H9 (cell line): ENCODE measurements at regions not wholly inside any gene's neighbourhood (a gene's known extent, or its start where the extent isn't known, plus 50 kb on each side); places are given as distances from the start of the nearest gene placed in this dataset.
A peak's percentile ranks its signal among the peaks of the same experiment; 100 is the strongest.

Source experiments
- DNase-seq: peaks from one replicate; pipeline ENCODE4 v3.0.0-alpha.2; 2017
- H2AFZ ChIP-seq: one replicate; pipeline ENCODE4 v1.6.1; 2013; ENCODE audit warnings: mild to moderate bottlenecking, low read length, control low read depth, moderate library complexity
- H2AK5ac ChIP-seq: 2 replicates; pipeline ENCODE4 v1.6.1; 2013; ENCODE audit warnings: low read length, control low read depth, mixed read lengths; ENCODE audit not compliant: insufficient read length
- H2BK120ac ChIP-seq: one replicate; pipeline ENCODE4 v1.6.1; 2013; ENCODE audit warnings: low read depth, mild to moderate bottlenecking, low read length, control low read depth, inconsistent platforms; ENCODE audit not compliant: poor library complexity, severe bottlenecking
- H2BK12ac ChIP-seq: 2 replicates; pipeline ENCODE4 v1.6.1; 2013; ENCODE audit warnings: low read length, control low read depth, mixed read lengths, low read depth; ENCODE audit not compliant: insufficient read length
- H2BK15ac ChIP-seq: 2 replicates; pipeline ENCODE4 v1.6.1; 2013; ENCODE audit warnings: low read depth, low read length, control low read depth
- H2BK20ac ChIP-seq: one replicate; pipeline ENCODE4 v1.6.1; 2013; ENCODE audit warnings: low read depth, mild to moderate bottlenecking, low read length, control low read depth, inconsistent platforms; ENCODE audit not compliant: poor library complexity, severe bottlenecking
- H2BK5ac ChIP-seq: 2 replicates; pipeline ENCODE4 v1.6.1; 2013; ENCODE audit warnings: low read length, control low read depth, mixed read lengths; ENCODE audit not compliant: insufficient read length
- H3K14ac ChIP-seq: 2 replicates; pipeline ENCODE4 v1.6.1; 2013; ENCODE audit warnings: low read length, control low read depth; ENCODE audit not compliant: insufficient read depth
- H3K18ac ChIP-seq: 2 replicates; pipeline ENCODE4 v1.6.1; 2013; ENCODE audit warnings: low read depth, mild to moderate bottlenecking, mixed read lengths, low read length, control low read depth; ENCODE audit not compliant: insufficient read length
- H3K23ac ChIP-seq: 2 replicates; pipeline ENCODE4 v1.6.1; 2013; ENCODE audit warnings: low read length, control low read depth, mixed read lengths, low read depth; ENCODE audit not compliant: insufficient read length
- H3K23me2 ChIP-seq: 2 replicates; pipeline ENCODE4 v1.6.1; 2013; ENCODE audit warnings: low read depth, mild to moderate bottlenecking, mixed read lengths, low read length, control low read depth; ENCODE audit not compliant: insufficient read length, poor library complexity, severe bottlenecking
- H3K27ac ChIP-seq: 2 replicates; pipeline ENCODE4 v1.5.1; 2013; ENCODE audit warnings: low read length, control low read depth, mixed read lengths, low read depth; ENCODE audit not compliant: insufficient read length
- H3K27me3 ChIP-seq: 2 replicates; pipeline ENCODE4 v1.6.1; 2013; ENCODE audit warnings: low read length, control low read depth, inconsistent platforms; ENCODE audit not compliant: insufficient read depth
- H3K4ac ChIP-seq: 2 replicates; pipeline ENCODE4 v1.6.1; 2013; ENCODE audit warnings: low read depth, mild to moderate bottlenecking, control low read depth, inconsistent platforms, low read length, moderate library complexity
- H3K4me1 ChIP-seq: 2 replicates; pipeline ENCODE4 v1.6.1; 2013; ENCODE audit warnings: low read length, control low read depth, inconsistent platforms; ENCODE audit not compliant: insufficient read depth
- H3K4me2 ChIP-seq: 2 replicates; pipeline ENCODE4 v1.6.1; 2013; ENCODE audit warnings: low read length, control low read depth, mixed read lengths; ENCODE audit not compliant: insufficient read length, insufficient read depth
- H3K56ac ChIP-seq: 2 replicates; pipeline ENCODE4 v1.6.1; 2013; ENCODE audit warnings: low read depth, mild to moderate bottlenecking, mixed read lengths, low read length, control low read depth; ENCODE audit not compliant: insufficient read length
- H3K79me1 ChIP-seq: 2 replicates; pipeline ENCODE4 v1.6.1; 2013; ENCODE audit warnings: low read depth, mild to moderate bottlenecking, moderate library complexity, low read length, control low read depth, inconsistent platforms; ENCODE audit not compliant: insufficient read depth, poor library complexity, severe bottlenecking
- H3K79me2 ChIP-seq: 2 replicates; pipeline ENCODE4 v1.6.1; 2013; ENCODE audit warnings: low read length, control low read depth, inconsistent platforms; ENCODE audit not compliant: insufficient read depth
- H3K9ac ChIP-seq: 2 replicates; pipeline ENCODE4 v1.6.1; 2013; ENCODE audit warnings: low read length, control low read depth, mixed read lengths; ENCODE audit not compliant: insufficient read length; ENCODE audit errors: extremely low read depth
- H3K9me3 ChIP-seq: one replicate; pipeline ENCODE4 v1.6.1; 2013; ENCODE audit warnings: low read depth, low read length, inconsistent platforms; ENCODE audit not compliant: control insufficient read depth
- H3T11ph ChIP-seq: one replicate; pipeline ENCODE4 v1.6.1; 2013; ENCODE audit warnings: mild to moderate bottlenecking, low read length, control low read depth, inconsistent platforms
- H4K20me1 ChIP-seq: one replicate; pipeline ENCODE4 v1.6.1; 2013; ENCODE audit not compliant: control insufficient read depth, insufficient read length, insufficient read depth
- H4K5ac ChIP-seq: 2 replicates; pipeline ENCODE4 v1.6.1; 2013; ENCODE audit warnings: low read depth, mild to moderate bottlenecking, mixed read lengths, low read length, control low read depth; ENCODE audit not compliant: insufficient read length
- H4K8ac ChIP-seq: replicated peaks from 2 replicates; pipeline ENCODE4 v1.6.1; 2013; ENCODE audit warnings: low read length, control low read depth, mixed read lengths, low read depth; ENCODE audit not compliant: insufficient read length
- H4K91ac ChIP-seq: 2 replicates; pipeline ENCODE4 v1.6.1; 2013; ENCODE audit warnings: low read depth, mild to moderate bottlenecking, moderate library complexity, mixed read lengths, low read length, control low read depth; ENCODE audit not compliant: insufficient read length
- H3K27ac Mint-ChIP-seq, 3 experiments: 2 replicates in 2 of 3; 3 replicates in 1 of 3; pipeline ENCODE4 v1.8.0; 2020 to 2021; ENCODE audit warnings: mixed read lengths in 3 of 3, mild to moderate bottlenecking in 1 of 3, moderate library complexity in 1 of 3
- H3K27me3 Mint-ChIP-seq: 2 replicates; pipeline ENCODE4 v1.8.0; 2021; ENCODE audit warnings: low read depth, mild to moderate bottlenecking, moderate library complexity, mixed read lengths
- H3K36me3 Mint-ChIP-seq, 3 experiments: 2 replicates in 2 of 3; 3 replicates in 1 of 3; pipeline ENCODE4 v1.8.0; 2020 to 2021; ENCODE audit warnings: low read depth in 3 of 3, mixed read lengths in 3 of 3; ENCODE audit not compliant: insufficient read depth in 1 of 3
- H3K4me1 Mint-ChIP-seq, 2 experiments: 2 replicates each; pipeline ENCODE4 v1.8.0; 2020; ENCODE audit warnings: mixed read lengths in 2 of 2
- H3K4me3 Mint-ChIP-seq, 2 experiments: 2 replicates in 1 of 2; 3 replicates in 1 of 2; pipeline ENCODE4 v1.8.0; 2020 to 2021; ENCODE audit warnings: mild to moderate bottlenecking in 2 of 2, mixed read lengths in 2 of 2, moderate library complexity in 1 of 2
- H3K9me3 Mint-ChIP-seq, 2 experiments: 2 replicates in 1 of 2; 3 replicates in 1 of 2; pipeline ENCODE4 v1.8.0; 2020; ENCODE audit warnings: mild to moderate bottlenecking in 2 of 2, mixed read lengths in 2 of 2, moderate library complexity in 1 of 2
- WGBS: extraction: QIAGEN DNeasy Blood & Tissue Kit; methylation state at CpG from one replicate; pipeline ENCODE4 v1.1.7; 2013; ENCODE audit warnings: missing lambda C conversion rate, low lambda C conversion rate, mixed read lengths; ENCODE audit not compliant: insufficient read length; ENCODE audit errors: extremely low coverage; 5-methylcytosine and 5-hydroxymethylcytosine counted together
- TF ChIP-seq, protein P1 (sequence below): fragments of 200-600 bp; sonication (generic); conservative IDR thresholded peaks from 3 replicates; pipeline ENCODE4 v1.8.0; 2021; ENCODE audit warnings: antibody characterized with exemption, mild to moderate bottlenecking

DNA sequence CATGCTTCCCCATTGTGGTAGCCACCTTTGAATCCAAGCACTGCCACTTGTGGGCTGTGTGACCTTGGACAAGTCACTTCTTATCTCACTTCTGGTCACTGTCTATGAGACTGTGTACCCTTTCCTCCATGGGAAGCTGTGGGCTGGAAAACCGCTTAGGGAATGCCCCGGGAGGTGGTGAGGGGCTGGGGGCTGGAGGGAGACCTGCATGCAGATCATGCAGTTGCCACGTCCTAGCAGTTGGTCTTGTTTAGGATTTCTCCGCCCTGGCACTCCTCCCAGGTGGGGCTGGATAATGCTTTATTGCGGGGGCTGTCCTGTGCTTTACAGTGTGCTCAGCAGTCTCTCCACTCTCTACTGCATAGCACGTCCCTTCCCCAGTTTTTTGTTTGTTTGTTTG lies 62.9 kb upstream of the OPN4 start:
- Histone ChIP-seq H2BK20ac (no peak overlapping the region), H2BK120ac (no peak overlapping the region), H3T11ph (no peak overlapping the region), H3K9me3 (no peaks in the 10 kb centered on the region), H2BK5ac (no peak overlapping the region), H3K56ac (no peak overlapping the region), H3K23me2 (no peaks in the 10 kb centered on the region), H3K27ac (no peak overlapping the region), H2BK15ac (no peak overlapping the region), H3K9ac (no peak overlapping the region), H3K27me3 (no peaks in the 10 kb centered on the region), H3K4me1 (no peaks in the 10 kb centered on the region), H4K5ac (no peak overlapping the region), H3K79me1 (no peaks in the 10 kb centered on the region), H4K8ac (no peak overlapping the region), H3K79me2 (no peaks in the 10 kb centered on the region), H3K4ac (no peak overlapping the region), H2BK12ac (no peak overlapping the region), H2AFZ (no peak overlapping the region), H3K4me2 (no peak overlapping the region), H4K91ac (no peak overlapping the region), H3K23ac (no peak overlapping the region), H3K18ac (no peak overlapping the region), H2AK5ac (no peak overlapping the region), H3K14ac (no peak overlapping the region), H4K20me1 (no peaks in the 10 kb centered on the region)
- peak; percentile 14 for DNase-seq
- no CpG with 5 or more reads among the region's 6 CpGs for WGBS
- TF ChIP-seq, protein P1, sequence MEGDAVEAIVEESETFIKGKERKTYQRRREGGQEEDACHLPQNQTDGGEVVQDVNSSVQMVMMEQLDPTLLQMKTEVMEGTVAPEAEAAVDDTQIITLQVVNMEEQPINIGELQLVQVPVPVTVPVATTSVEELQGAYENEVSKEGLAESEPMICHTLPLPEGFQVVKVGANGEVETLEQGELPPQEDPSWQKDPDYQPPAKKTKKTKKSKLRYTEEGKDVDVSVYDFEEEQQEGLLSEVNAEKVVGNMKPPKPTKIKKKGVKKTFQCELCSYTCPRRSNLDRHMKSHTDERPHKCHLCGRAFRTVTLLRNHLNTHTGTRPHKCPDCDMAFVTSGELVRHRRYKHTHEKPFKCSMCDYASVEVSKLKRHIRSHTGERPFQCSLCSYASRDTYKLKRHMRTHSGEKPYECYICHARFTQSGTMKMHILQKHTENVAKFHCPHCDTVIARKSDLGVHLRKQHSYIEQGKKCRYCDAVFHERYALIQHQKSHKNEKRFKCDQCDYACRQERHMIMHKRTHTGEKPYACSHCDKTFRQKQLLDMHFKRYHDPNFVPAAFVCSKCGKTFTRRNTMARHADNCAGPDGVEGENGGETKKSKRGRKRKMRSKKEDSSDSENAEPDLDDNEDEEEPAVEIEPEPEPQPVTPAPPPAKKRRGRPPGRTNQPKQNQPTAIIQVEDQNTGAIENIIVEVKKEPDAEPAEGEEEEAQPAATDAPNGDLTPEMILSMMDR = no peak
- Mint-ChIP-seq H3K36me3 (0 out of 7 replicates have a peak, but pooled peaks cover 0 to 4% (median 0%) of the 10 kb centered on the region in 3 experiments), H3K27ac (no peak overlapping the region), H3K4me3 (no peak overlapping the region), H3K9me3 (peaks cover 0 to 7% of the 10 kb centered on the region in 2 experiments; a peak in 3 of 5 replicates), H3K27me3 (peaks cover 3% of the 10 kb centered on the region), H3K4me1 (peaks cover 0 to 3% of the 10 kb centered on the region in 2 experiments; a peak in 1 of 4 replicates)
